K562 (cell line): ENCODE measurements at regions not wholly inside any gene's neighbourhood (a gene's known extent, or its start where the extent isn't known, plus 50 kb on each side); places are given as distances from the start of the nearest gene placed in this dataset.

ENCODE experiments used
- ATAC-seq: fragments of 200-7000 bp; cut with Tn5 transposase; 3 replicates; pipeline ENCODE4 v1.9.1; 2020; ENCODE audit warnings: moderate library complexity
- BruUV-seq: library from RNA; stranded (reverse); fragments of 400-500 nt; replicated peaks from 2 replicates; lab custom pipeline; 2021; lab: Mats Ljungman, UMichigan
- CTCF ChIA-PET: fragments of 300-600 bp; formaldehyde crosslinking; extraction: SDS; loops from one replicate; lab custom pipeline; 2021; ENCODE audit warnings: low intra/inter-chr PET ratio; lab: Yijun Ruan, JAX
- POLR2A ChIA-PET: fragments of 300-600, 350-650 bp; sonication (Branson Sonifier 250); formaldehyde crosslinking; extraction: SDS; loops from one replicate; lab custom pipeline; 2021; ENCODE audit warnings: antibody characterized with exemption, inconsistent platforms; lab: Yijun Ruan, JAX
- DNase-seq, 4 experiments: peaks; one replicate each; pipeline versions ENCODE4 v3.0.0 to v3.0.0-alpha.2; 2011 to 2018; ENCODE audit warnings: low spot score in 3 of 4, mixed read lengths in 3 of 4; ENCODE audit errors: extremely low read depth in 1 of 4
- FAIRE-seq: peaks from 2 replicates; lab custom pipeline; 2011; peaks lifted over from hg19 to GRCh38; lab: Jason Lieb, UNC
- H2AFZ ChIP-seq: 2 replicates; pipeline ENCODE4 v1.6.0; 2011; ENCODE audit warnings: low read depth, low read length, control low read depth, inconsistent platforms
- H3K27ac ChIP-seq: fragments of 200-600 bp; 3 replicates; pipeline ENCODE4 v1.8.0; 2011; ENCODE audit warnings: low read depth, mild to moderate bottlenecking, control low read depth, inconsistent platforms, low read length, moderate library complexity, mixed read lengths; ENCODE audit errors: extremely low read depth
- H3K27me3 ChIP-seq, 2 experiments: fragments of 300-600 bp in 1 of 2; 2 replicates in 1 of 2; 3 replicates in 1 of 2; pipeline versions ENCODE4 v1.6.0 to v1.8.0; 2011; ENCODE audit warnings: inconsistent platforms in 2 of 2, low read length in 2 of 2, mild to moderate bottlenecking in 1 of 2, mixed read lengths in 1 of 2, moderate library complexity in 1 of 2; ENCODE audit not compliant: control insufficient read depth in 2 of 2, insufficient read depth in 2 of 2
- H3K36me3 ChIP-seq: fragments of 300-600 bp; 3 replicates; pipeline ENCODE4 v1.8.0; 2011; ENCODE audit warnings: mild to moderate bottlenecking, low read length, inconsistent platforms; ENCODE audit not compliant: control insufficient read depth, insufficient read depth
- H3K4me1 ChIP-seq, 2 experiments: fragments of 200-600 bp in 1 of 2; replicated peaks in 1 of 2; 2 replicates in 1 of 2; 3 replicates in 1 of 2; pipeline versions ENCODE4 v1.5.1 to v1.8.0; 2011; ENCODE audit warnings: inconsistent platforms in 2 of 2, low read length in 2 of 2, mild to moderate bottlenecking in 1 of 2, mixed read lengths in 1 of 2, moderate library complexity in 1 of 2; ENCODE audit not compliant: control insufficient read depth in 2 of 2, insufficient read depth in 2 of 2
- H3K4me2 ChIP-seq: 2 replicates; pipeline ENCODE4 v1.6.1; 2011; ENCODE audit warnings: low read length, control low read depth, inconsistent platforms, mixed read lengths; ENCODE audit not compliant: insufficient read depth
- H3K4me3 ChIP-seq: fragments of 200-600 bp; sonication (generic), shearing (Covaris generic); 2 replicates; pipeline ENCODE4 v1.5.1; 2016; ENCODE audit warnings: control low read depth, inconsistent platforms
- H3K79me2 ChIP-seq: fragments of 200-600 bp; 3 replicates; pipeline ENCODE4 v1.8.0; 2011; ENCODE audit warnings: low read length, inconsistent platforms; ENCODE audit not compliant: control insufficient read depth, insufficient read depth
- H3K9ac ChIP-seq, 2 experiments: 2 replicates each; pipeline versions ENCODE4 v1.6.0 to v1.6.1; 2011; ENCODE audit warnings: low read depth in 2 of 2, low read length in 2 of 2, control low read depth in 1 of 2, inconsistent platforms in 1 of 2, mild to moderate bottlenecking in 1 of 2, mixed read lengths in 1 of 2; ENCODE audit not compliant: insufficient read depth in 1 of 2
- H3K9me1 ChIP-seq: one replicate; pipeline ENCODE4 v1.6.0; 2011; ENCODE audit warnings: inconsistent platforms, mild to moderate bottlenecking, low read length, moderate library complexity; ENCODE audit not compliant: control insufficient read depth, insufficient read depth
- H3K9me3 ChIP-seq: replicated peaks from 2 replicates; pipeline ENCODE4 v1.5.1; 2011; ENCODE audit warnings: low read depth, low read length, inconsistent platforms; ENCODE audit not compliant: control insufficient read depth, insufficient read depth
- H4K20me1 ChIP-seq: replicated peaks from 2 replicates; pipeline ENCODE4 v1.6.1; 2011; ENCODE audit warnings: low read length, inconsistent platforms, mixed read lengths; ENCODE audit not compliant: control insufficient read depth, insufficient read depth
- FIP1L1 ChIP-seq: fragments of 200-400 bp; formaldehyde crosslinking; IDR thresholded peaks from 2 replicates; pipeline ENCODE4 v1.6.1; 2018; ENCODE audit warnings: mild to moderate bottlenecking, low read depth, low read length; ENCODE audit not compliant: poor library complexity, severe bottlenecking
- KAT8 ChIP-seq: fragments of 450-650 bp; IDR thresholded peaks from 2 replicates; pipeline ENCODE4 v1.6.1; 2016; ENCODE audit warnings: low read depth, mild to moderate bottlenecking
- RBM34 ChIP-seq: fragments of 200-400 bp; formaldehyde crosslinking; IDR thresholded peaks from 2 replicates; pipeline ENCODE4 v1.6.1; 2018; ENCODE audit warnings: low read length, borderline replicate concordance; ENCODE audit not compliant: insufficient read depth
- RFX1 ChIP-seq: fragments of 450-650 bp; IDR thresholded peaks from 2 replicates; pipeline ENCODE4 v1.6.1; 2016; ENCODE audit warnings: mild to moderate bottlenecking, moderate library complexity
- RNF219 ChIP-seq: fragments of 250-450 bp; sonication (Bioruptor Pico); IDR thresholded peaks from 2 replicates; pipeline ENCODE4 v1.5.0; 2022; ENCODE audit warnings: mild to moderate bottlenecking
- ZNF24 ChIP-seq: fragments of 450-650 bp; IDR thresholded peaks from 2 replicates; pipeline ENCODE4 v1.6.1; 2016
- ZNF561 ChIP-seq: fragments of 450-650 bp; formaldehyde crosslinking; conservative IDR thresholded peaks from 2 replicates; pipeline ENCODE4 v1.4.0; 2020; ENCODE audit warnings: mild to moderate bottlenecking, moderate library complexity
- WGBS: fragments of 100-300 bp; shearing (Covaris generic); methylation state at CpG from one replicate; pipeline ENCODE4 v1.1.6; 2016; ENCODE audit warnings: low coverage, mixed read lengths; ENCODE audit not compliant: insufficient coverage; ENCODE audit errors: missing lambda C conversion rate; 5-methylcytosine and 5-hydroxymethylcytosine counted together
- in situ Hi-C: fragments of 300-500 bp; cut with MboI; formaldehyde crosslinking; loops from 4 replicates; pipeline ENCODE4 v1.15.0; 2018; ENCODE audit warnings: inconsistent platforms, mixed read lengths
- intact Hi-C: fragments of 100-400 bp; cut with micrococcal nuclease; formaldehyde crosslinking; loops from 2 replicates; pipeline ENCODE4 v1.14.2; 2022
- TF ChIP-seq, protein P1 (sequence below), 2 experiments: fragments of 450-650 bp in 1 of 2; sonication (generic) in 1 of 2; formaldehyde crosslinking; conservative IDR thresholded peaks; 2 replicates each; pipeline versions ENCODE4 v1.4.0 to v1.8.1; 2020 to 2022; ENCODE audit warnings: mild to moderate bottlenecking in 1 of 2, missing genetic modification reagents in 1 of 2

DNA sequence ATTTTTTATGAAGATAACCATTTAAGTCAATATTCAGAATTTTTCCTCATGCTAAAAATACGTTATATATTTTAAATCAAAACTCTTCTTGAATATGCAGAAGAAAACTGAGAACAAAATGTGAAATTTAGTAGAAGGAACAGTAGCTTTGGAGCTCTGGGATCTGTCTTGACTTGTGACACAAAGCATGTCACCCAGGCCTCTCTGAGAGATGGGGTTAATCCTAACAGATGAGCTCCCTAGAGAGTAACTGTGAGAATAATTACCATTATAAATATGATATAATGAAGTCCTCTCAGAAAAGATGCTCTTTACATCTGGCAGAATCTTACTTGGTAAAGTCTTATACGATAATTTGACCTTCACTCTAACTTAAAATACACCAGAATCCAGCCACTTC is 272.0 kb downstream of the PTPRC start (continued):
- TF ChIP-seq RNF219 (no peak), ZNF561 (CRISPR knock-in tag) (no peak)
- TF ChIP-seq, all 486 proteins: peak for 0

- CTCF ChIA-PET: no interaction called here
- H4K20me1 ChIP-seq: no peaks in the 10 kb centered on the region
- in situ Hi-C loops (no loop called here), intact Hi-C loops (no loop called here)
- no peaks in the 10 kb centered on the region for H3K4me1 ChIP-seq
- H3K27ac ChIP-seq: no peak overlapping the region
- H3K36me3 ChIP-seq: no peaks in the 10 kb centered on the region
- H3K4me3 ChIP-seq: no peak overlapping the region
- WGBS: 0% methylated on average over 1 of the region's 1 CpG
- H3K9me1 ChIP-seq: no peaks in the 10 kb centered on the region
- no peak for ATAC-seq
- H3K79me2 ChIP-seq: no peaks in the 10 kb centered on the region
- BruUV-seq: no TSS peak
- H2AFZ ChIP-seq: no peak overlapping the region
- no peak for FAIRE-seq
- POLR2A ChIA-PET: no interaction called here
- DNase-seq: no peak
- no peak overlapping the region for H3K9ac ChIP-seq
- no peaks in the 10 kb centered on the region for H3K27me3 ChIP-seq
- 0 out of 2 replicates have a peak, but pooled peaks cover 3% of the 10 kb centered on the region for H3K9me3 ChIP-seq
- H3K4me2 ChIP-seq: no peak overlapping the region
- no peak for TF ChIP-seq RFX1
- TF ChIP-seq KAT8: no peak
- no peak for TF ChIP-seq ZNF24
- TF ChIP-seq, protein P1, sequence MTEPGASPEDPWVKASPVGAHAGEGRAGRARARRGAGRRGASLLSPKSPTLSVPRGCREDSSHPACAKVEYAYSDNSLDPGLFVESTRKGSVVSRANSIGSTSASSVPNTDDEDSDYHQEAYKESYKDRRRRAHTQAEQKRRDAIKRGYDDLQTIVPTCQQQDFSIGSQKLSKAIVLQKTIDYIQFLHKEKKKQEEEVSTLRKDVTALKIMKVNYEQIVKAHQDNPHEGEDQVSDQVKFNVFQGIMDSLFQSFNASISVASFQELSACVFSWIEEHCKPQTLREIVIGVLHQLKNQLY (CRISPR knock-in tag; conservative IDR thresholded peaks at IDR 0.05): no peak
- no peak for TF ChIP-seq FIP1L1
- TF ChIP-seq RBM34: no peak
Observed at GRCh38 chr1:198912046-198912445, 273.2 kb downstream of the PTPRC start.
